ELF-1 (cell line): ENCODE measurements at regions not wholly inside any gene's neighbourhood (a gene's known extent, or its start where the extent isn't known, plus 50 kb on each side); places are given as distances from the start of the nearest gene placed in this dataset.

Source experiments
- DNase-seq: peaks from one replicate; pipeline ENCODE4 v3.0.0-alpha.2; 2016; ENCODE audit warnings: low read depth, low spot score

GRCh38 chr6:144578385-144579350, 293.5 kb downstream of the UTRN start:
- no peak for DNase-seq

DNA sequence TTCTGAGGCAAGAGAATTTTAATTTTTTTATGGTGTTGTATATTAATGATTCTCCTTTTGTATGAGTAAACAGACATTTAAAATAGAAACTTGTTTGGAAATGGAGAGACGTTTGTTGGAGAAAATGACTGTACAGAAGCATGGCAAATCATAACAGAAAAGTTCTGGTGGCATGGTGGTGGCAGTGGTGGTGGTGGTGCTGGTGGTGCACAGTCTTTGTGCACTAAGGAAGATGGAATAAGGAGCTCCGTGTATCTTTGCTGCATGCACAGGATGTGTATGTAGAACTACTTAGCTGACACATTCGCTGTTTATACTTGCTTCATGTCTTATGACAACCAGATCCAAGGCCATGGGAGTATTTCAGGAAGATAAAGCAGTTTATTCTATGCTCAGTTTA, 294.9 kb downstream of the UTRN start:
- no peak for DNase-seq

DNA sequence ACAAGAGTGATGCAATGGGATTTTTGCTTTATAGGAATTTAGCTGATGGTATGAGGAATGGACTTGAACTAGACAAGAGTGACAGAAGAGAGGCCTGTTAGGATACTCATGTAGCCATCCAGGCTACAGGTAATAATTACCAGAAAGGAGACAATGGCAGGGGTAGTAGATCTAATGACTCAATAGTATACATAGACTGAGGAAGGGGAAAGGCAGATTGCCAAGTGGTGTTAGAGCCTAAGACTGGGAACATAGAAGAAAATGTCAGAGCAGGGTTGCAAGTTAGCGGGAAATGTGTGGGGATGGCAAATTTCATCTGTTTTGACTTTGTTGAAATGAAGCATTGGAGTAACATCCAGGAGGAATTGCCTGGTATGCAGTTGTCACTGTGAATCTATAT, 295.6 kb downstream of the UTRN start:
- DNase-seq: no peak

DNA sequence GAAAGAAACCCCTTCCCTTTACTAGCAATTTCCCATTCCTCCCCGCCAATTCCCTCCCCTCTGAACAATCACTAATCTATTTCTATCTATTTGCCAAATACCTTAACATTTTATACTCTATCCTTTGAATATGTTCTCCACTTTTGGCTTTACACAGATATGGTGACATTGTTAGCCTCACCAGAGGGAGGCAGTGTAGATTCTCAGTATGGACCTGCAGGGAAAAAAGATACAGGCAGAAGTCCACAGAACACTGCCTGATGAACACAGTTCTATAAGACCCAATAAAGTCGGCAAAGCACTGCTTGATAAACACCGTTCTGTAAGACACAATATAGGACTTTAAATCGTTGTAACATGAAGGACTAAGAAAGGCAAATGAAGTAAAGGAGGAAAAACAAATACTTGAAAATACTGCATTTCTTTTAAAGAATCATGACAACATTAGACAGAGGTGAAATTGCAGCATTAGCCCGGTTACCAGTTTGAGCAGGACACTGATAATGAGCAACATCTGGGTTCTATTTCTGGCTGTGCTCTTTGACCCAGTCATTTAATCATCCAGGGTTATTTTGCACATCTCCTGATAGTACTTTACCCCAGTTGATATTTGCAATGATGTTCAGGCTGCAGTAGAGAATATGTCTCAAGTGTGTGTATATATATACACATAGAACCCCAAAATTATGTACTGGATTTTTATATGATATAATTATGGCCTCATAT, 296.8 kb downstream of the UTRN start:
- DNase-seq: no peak

- no peak for DNase-seq
These were observed 297.9 kb downstream of the UTRN start for GRCh38 chr6:144582939-144583613.

DNA sequence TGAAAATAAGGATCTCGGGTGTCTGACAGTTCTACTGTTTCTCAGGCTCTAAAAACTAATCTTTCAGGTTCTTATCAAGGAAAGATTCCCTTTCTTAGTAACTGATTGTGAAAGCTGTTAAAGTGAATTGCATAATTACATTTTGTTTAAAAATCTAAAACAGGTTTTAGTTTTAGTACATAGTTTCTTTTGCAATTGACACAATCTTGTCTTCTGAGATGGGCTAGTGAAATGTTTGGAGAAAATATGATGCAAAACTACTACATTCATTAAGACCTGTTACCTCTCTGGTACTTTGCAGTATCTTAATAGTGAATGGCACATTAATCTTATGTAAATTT, 298.4 kb downstream of the UTRN start:
- no peak for DNase-seq

DNA sequence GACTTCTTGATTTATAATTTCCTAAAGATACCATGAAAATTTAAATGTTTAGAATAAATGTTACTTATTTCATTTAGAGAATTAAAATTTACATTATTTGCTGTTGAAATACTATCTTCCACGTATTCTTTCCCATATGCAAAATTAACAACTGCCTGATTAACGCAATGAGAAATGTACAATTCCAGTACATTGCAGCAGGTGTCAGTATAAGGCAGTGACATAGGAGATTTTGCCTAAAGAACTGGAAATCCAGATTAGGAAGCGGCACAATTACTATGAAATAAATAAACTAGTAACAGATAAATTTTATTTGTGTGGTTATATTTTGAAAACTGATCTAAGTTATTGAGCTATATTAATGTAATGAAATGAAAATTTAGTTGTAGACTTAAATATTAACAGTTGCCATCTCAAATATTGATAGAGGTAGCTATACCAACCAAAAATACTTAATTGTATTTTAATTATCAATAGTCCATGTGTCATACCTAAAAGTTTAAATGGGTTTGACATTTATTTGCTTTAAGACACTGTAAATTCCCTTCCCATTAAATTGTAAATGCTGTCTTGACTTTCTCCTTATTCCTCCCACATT, 300.2 kb downstream of the UTRN start:
- DNase-seq: no peak

GRCh38 chr6:144586986-144587385, 301.9 kb downstream of the UTRN start:
- DNase-seq: no peak

GRCh38 chr6:144588697-144589325, 303.7 kb downstream of the UTRN start:
- no peak for DNase-seq

DNA sequence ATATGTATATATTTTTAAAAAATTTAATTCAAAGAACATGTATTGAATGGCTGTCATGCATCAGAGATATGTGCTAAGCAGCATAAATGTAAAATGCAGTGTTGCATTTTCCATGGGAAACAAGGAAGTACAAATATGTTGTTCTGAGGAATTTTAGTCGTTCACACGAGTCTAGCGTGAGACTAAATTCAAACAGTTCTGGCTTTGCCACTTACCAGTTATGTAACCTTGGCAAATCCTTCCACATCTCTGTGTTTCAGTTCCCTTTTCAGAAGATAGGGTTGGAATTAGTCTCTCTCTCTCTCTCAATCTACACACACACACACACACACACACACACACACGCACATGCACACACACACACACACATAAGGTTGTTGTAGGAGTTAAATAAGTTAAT, 305.4 kb downstream of the UTRN start:
- DNase-seq: no peak

DNA sequence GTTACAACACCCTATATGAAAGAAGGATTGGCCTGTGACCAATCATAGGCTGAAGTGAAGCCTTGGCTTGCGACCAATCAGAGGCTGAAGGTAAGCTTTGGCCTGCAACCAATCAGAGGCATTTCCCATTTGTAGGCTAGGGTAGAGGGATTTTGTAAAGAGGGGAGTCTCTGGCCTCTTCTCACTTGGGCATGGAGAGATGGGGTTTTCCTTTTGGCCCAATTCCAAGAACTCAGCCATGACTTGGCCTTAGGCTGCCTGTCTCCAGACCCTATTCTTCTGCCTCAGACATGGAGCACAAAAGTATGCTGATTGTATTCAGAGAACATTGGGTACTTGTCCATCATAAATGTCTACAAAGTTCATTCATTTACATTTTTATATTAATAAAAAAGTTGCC, 308.3 kb downstream of the UTRN start:
- DNase-seq: no peak

- DNase-seq: no peak
These were observed 309.4 kb downstream of the UTRN start for GRCh38 chr6:144594585-144594984.

- no peak for DNase-seq
These were observed 310.1 kb downstream of the UTRN start for GRCh38 chr6:144595266-144595665.

- no peak for DNase-seq
These were observed 312.4 kb downstream of the UTRN start for GRCh38 chr6:144597511-144597910.

- DNase-seq: no peak
These were observed 314.5 kb downstream of the UTRN start for GRCh38 chr6:144599615-144600014.

GRCh38 chr6:144601221-144601620, 316.1 kb downstream of the UTRN start:
- DNase-seq: no peak

GRCh38 chr6:144602523-144603180, 317.5 kb downstream of the UTRN start:
- DNase-seq: no peak

DNA sequence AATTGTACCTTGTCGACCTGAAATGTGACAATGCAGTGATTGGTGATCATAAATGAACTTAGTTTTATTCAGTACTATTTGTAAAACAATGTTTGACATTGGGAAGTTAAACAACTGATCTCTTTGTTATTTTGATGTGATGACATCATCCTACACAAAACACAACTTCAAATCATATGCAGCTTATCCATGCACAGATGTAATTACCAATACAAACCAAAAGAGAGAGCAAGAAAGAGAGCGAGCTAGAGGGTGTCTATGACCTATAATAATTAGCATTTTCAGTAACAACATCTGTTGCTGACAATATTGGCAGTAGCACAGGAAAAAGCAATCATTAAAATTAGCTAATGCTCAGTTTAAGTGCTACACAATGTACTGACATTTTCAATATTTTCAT, 320.9 kb downstream of the UTRN start:
- no peak for DNase-seq

DNA sequence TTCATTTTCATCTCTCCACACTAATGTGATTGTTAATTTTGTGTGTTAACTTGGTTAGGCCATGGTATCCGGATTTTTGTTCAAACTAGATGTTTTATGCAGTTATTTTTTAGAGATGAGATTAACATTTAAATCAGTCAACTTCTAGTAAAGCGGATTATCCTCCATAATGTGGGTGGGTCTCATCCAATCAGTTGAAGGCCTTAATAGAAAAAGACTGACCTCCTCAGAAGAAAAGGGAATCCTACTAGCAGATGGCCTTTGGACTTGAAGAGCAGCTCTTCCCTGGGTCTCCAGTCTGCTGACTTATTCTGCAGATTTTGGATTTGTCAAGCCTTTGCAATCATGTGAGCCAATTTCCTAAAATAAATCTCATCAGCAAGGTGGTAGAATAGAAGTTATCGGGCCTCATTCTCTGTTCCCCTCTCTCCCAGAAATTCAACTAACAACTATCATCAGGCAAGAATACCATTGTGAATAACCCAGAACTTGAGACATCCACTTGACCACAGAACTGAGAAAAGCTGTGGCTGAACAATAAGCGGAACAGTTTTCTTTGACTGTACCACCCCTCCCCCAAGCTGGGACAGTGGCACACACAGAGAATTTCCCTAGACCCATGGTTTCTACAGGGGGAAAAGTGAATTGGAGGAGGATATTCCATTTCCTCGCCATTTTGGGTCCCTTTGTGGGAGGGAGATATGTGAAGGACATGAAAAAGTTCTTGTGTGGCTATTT, 323.0 kb downstream of the UTRN start:
- DNase-seq: no peak

DNA sequence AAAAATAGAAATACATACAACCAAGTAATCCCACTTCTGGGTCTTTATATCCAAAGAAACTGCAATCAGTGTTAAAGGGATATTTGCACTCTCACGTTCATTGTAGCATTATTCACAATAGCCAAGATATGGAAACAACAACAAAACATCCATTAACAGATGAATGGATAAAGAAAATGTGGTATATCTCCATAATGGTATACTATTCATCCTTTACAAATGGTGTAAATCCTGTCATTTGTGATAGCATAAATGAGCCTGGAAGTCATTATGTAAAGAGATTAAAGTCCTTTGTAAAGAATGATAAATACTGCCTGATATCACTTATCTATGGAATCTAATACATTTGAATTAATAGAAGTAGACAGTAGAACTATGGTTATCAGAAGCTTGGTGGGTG, 327.7 kb downstream of the UTRN start:
- no peak for DNase-seq
